Mesenteric fat pad (tissue), 1 donor: ENCODE measurements at regions not wholly inside any gene's neighbourhood (a gene's known extent, or its start where the extent isn't known, plus 50 kb on each side); places are given as distances from the start of the nearest gene placed in this dataset.

Source experiments
- DNase-seq: peaks from one replicate; pipeline ENCODE4 v3.0.0-alpha.2; 2020; ENCODE audit warnings: low spot score
- donor health status: DM: yes; HTN: yes; CAD: no.

DNA sequence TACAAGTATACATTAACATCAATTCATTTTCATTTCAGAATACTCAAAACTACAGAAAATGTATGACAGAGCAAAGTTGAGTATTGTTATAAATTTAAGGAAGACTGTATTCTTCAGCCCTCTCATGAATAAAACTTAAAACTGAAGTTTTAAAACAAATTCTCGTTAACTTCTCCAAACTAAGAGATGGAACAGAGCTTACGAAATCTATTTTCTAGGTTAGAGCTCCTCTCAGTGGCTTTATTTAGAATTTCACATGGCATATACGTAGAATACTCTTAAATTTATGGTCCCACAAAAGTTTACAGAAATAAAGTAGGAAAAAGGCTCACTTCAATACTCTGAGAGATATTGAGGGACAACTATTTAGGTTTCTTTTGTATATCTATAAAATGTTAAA is 612.1 kb downstream of the KCNJ3 start:
- no peak for DNase-seq

DNA sequence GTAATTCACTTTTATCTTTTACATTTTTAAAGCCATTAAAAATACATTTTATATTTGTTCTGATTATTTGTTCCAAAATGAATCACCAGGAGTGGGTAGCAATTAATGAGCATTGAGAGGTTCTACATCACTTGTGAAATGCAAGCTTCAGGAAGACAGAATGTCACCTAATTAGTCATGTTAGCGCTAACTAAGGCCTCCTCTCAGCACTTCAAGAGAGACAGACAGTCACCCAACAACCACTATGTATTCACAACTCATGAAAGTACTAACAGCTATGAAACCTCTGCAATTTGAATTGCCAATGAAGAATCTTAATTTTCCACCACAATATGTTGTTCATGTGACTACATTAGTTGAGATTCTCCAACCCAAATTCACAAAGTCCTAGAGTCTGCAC is 611.0 kb downstream of the KCNJ3 start:
- no peak for DNase-seq

DNA sequence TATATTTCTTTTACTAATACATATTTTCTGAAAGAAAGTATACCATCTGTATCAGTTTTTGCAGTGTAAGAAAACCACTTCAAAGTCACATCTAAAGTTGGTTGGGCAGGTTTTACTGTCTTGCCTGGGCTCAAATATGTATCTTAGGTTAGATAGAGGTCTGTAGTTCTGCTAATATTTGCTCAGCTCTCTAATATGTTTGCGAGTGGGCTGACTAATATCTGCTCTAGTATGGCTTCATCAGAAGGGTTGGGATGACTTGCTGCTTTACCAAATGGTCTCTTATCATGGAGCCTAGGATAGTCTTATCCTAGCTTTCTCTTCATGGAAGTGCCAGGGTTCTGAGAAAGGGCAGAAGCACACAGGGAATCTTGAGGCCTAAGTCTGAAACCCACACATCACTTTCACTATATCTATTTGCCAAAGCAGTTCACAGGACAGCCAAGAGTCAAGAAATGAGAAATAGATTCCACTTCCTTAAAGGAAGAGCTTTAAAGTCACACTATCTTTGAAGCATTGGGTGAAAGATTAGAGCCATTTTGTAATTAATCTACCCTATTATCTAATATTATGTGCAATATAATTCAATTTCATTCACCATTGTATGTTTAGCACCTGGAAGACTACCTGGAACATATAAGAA is 610.0 kb downstream of the KCNJ3 start:
- no peak for DNase-seq

DNA sequence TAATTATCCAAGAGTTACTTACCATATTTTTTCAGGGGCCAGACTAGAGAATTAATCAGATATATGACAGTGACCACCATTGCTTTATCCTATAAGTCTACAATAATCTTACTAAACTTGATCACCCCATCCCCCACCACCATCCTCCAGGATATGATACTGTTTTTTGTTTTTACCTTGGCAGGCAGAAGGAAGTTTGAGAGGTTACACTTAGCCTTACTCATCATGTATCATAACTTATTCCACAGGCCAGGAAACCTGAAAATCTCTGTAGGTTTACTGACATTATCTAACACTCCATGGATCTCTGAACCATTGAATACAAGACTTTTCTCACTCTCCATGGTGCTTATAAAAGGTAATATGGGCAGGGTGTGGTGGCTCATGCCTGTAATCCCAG is 602.7 kb downstream of the KCNJ3 start:
- DNase-seq, result no peak

DNA sequence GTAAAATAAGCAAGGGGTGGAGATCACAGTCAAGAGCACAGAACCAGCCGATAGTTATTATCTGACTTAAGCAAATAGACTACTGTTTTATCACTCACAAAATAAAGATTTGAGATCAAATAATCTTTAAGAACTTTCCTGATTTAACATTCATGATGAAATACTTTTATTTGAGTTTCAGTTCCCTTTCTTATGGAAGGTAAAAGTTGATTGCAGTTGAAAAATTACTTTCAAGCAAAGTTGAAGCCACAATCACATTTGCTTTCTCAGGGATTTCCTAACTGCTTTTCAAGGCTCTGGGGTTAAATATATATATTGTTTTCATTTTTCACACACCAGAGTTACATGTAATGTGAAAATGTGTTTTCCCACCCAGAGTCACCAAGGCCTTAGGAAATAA is 599.5 kb downstream of the KCNJ3 start:
- no peak for DNase-seq

DNA sequence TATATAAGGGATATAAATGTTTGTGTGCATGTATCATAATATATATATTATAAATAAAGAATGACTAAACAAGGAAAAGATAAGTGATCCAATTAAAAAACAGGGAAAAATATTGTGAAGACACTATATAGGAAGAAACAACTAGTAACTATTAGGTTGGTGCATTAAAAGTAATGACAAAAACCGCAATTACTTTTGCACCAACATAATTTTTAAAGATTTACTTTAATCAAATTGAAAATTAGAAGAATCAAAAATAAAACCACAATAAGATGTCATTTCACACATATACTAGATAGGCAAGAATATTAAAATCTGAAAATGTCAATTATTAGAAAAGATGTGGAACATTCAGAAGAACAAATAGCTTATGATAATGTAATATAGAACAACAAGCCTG is 595.9 kb downstream of the KCNJ3 start:
- no peak for DNase-seq

DNA sequence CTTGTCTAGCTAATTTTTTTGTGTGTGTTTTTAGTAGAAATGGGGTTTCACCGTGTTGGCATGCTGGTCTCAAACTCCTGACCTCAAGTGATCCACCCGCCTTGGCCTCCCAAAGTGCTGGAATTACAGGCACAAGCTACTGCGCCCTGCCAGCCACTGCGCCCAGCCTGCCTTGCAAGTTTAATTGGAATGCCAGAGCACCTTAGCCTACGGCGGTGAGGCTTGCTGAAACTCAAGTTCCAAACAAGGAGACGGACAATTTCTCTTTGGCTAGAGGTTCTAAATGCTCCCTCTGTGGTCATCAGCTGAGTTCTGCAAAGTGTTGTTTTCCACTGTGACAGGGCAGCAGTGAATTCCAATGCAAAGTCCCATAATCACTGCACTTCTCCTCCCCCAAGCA is 583.4 kb downstream of the KCNJ3 start:
- no peak for DNase-seq

DNA sequence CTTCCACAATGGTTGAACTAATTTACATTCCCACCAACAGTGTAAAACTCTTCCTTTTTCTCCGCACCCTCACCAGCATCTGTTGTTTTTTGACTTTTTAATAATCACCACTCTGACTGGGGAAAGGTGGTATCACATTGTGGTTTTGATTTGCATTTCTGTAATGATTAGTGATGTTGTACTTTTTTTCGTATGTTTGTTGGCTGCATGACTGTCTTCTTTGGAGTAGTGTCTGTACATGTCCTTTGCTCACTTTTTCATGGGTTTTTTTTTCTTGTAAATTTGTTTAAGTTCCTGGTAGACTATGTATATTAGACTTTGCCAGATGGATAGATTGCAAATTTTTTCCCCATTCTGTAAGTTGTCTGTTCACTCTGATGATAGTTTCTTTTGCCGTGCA is 574.8 kb downstream of the KCNJ3 start:
- DNase-seq, result no peak

DNA sequence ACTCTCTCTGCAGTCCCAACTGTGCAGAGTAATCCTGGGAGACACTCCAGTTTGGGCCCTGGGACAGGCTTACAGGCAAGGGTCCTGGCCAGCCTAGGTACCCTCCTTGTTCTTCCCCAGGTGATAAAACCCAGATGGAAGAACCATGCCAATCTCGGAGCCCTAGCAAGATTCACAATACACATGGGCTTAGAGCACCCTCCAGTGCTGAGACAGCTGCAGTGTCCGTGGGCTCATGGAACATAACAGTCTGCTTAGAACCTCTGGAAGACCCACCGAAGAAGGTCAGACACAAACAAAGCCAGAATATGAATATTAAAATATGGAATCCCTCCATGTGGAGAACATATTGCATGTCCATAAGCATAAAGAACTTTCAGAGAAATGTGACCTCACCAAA is 568.1 kb downstream of the KCNJ3 start:
- no peak for DNase-seq

DNA sequence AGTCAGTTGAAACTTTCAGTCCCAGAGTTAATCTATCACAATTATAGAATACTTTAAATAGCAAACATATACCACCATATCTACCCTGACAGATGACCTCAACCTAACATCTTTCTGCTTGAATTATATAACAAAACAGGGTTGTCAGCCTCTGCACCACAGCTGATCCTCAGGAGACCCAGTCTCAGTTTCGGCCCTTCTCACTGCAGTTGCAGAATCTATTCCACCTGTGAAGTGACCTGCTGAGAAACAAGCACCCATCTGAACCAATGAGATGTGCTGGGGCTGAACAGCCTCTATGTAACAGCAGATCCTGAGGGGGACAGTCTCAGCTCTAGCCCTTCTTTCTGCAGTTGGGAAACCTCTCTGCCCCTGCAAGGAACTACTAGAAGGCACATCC is 567.6 kb downstream of the KCNJ3 start:
- no peak for DNase-seq

DNA sequence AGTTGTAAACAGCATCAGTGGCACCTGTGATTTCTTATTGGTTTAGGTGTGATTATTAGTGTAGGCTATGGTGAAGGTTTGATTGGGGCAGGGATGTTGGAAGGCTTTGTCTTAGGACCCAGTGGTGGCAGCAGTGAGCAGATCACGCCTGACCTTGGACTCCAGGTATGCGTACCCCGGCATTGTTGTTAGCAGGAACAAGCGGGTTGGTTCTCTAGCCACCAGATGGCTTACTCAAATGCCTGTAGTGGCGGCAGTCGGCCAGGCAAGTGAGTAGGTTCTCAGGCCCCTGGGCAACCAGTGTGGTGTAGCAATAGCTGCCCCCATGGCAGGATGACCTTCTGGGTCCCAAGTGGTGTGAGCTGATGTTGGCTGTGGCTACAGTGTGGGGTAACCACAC is 558.3 kb downstream of the KCNJ3 start:
- no peak for DNase-seq

DNA sequence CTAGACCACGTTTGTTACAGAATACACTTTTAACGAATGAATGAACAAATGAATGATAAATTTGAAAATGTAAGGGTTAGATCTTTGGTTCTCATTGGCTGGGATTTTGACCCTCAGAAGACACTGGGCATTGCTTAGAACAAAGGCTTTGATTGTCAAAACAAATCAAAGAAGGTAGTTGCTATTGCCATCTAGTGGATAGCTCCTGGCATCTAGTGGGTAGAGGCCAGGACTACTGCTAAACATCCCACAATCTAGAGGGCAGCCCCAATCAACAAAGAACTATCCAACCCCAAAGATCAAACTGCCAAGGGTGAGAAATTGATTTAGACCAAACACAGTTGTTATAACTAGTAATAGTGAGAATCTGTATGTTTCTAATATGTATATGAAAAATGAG is 552.3 kb downstream of the KCNJ3 start:
- DNase-seq, result no peak

DNA sequence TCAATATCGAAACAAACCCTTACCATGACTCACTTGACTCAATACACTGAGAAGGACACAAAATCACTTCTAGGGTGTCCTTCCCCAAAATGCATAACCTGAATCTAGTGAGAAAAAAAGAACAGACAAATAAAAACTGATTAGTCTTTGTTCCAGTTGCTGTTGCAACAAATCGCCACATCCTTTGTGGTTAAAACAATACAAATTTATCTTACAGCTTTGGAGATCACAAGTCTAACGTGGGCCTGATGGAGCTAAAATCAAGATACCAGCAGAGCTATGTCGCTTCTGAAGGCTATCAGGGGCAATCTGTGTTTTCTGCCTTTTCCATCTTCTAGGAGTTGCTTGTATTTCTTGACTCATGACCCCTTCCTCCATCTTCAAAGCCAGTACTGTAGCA is 541.7 kb downstream of the KCNJ3 start:
- DNase-seq, result no peak

DNA sequence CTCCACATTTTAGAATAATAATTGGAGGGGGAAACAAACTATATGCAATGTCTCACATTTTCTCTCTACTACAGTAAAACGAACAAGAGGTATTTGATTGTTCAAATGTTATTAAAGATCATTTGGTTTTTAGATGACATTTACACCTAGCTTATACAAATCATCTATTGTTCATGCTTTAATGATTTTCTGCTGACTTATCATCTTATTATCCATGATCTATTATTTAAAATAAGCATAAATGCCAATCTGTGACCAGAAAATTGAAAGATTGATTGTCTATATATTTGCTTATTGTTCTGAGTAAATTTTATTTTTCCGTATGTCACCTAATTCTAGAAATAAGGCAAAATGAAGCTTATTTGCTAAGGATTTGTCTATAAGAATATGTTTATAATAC is 537.2 kb downstream of the KCNJ3 start:
- DNase-seq, result no peak

DNA sequence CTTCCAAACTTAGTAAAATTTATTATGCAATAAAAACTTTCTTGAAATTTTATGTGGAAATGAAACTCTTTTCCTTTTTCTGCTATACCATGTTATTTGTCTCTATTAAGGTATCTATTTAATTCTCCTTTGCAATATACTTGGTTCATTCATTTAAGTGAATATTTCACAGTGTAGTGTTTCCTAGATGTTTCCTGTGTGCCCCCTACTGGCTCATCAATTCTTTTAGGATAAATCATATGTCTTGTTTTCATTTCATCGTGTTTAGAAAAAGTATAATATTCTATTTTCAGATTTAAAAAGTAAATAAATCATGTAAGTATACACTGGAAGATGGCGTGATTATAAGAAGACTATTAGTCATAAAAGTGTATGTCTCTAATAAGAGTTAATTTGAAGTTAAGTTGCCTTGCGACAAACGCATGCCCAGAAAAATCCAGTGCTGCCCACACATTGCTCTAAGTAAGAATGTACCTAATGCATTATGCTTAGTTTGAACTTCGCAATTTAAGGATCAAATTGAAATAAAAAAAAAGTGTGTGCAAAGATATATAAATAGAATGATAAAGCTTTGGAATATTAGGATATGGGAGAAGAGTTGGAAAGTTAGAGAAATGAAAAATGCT is 525.4 kb downstream of the KCNJ3 start:
- DNase-seq, result no peak

DNA sequence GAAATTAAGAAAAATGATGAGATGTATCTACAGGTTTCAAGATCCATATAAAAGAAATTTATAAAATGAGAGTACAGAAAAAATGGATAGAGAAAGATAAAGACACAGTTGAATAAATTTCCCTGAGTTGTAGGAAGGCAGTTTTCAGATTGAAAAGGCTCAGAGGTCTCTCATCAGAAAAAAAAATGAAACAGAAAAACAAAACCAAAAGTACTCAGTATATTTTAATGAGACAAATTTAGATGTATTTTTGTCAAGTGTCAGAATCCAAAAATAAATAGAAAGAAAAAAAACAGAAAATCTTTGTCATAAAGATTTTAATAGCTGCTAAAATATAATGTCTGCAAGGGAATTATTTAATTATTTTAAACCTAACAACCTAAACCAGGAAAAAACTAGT is 520.5 kb downstream of the KCNJ3 start:
- no peak for DNase-seq

DNA sequence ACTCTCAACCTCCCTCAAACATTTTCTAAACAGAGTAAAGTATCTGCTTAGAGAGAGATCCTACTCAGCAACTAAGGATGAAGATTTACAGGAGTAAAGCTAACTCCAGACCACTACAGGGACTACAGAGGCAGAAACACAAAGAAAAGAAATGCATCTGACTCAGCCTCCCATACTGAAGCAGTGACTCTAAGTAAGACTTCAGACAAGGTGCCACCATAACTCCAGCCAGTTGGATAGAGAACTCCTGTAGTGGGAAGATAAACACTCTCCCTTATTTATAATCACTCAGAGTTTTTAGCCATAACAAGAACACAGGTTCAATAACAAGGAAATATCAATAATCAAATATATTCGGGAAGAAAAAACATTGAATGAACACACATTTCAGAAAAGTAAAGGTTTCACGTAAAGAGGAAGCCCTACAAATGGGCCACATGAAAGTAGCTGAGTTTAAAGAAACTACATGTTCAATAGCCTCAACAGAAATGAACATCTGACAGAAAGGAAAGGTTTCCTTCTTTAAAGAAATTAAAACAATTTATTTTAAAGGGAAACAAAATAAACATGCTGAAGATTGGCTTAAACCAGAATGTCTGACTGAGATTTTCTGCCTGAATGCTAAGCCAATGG is 519.9 kb downstream of the KCNJ3 start:
- DNase-seq, result no peak

DNA sequence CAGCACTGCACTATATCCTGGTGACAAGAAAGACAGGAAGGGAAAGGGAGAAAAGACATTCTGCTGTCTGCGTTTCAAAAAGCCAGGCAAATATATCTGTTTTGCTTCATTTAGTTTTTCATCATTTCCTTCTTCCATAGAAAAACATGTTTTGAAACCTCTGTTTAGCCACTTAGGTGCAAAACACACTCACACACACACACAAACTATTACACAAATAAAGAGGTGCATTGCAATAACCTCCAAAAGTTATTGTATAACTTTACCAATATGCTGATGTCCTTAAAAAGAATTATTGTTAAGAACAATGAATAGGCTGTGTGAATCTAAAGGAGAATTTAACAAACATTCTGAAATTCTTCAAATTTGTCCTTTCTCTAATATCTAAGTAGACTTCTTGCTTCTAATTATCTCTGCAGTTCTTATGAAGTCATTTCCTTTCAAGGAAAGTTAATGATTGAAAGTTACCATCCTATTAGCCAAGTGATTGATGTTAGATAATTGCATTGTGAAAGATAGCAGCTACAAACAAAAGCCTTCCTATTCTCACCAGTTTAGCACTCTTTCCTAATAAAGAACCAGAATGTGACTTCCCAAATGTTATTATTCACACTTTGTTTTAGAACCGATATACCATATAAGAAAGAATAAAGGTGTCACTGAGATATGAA is 516.7 kb downstream of the KCNJ3 start:
- DNase-seq, result no peak

DNA sequence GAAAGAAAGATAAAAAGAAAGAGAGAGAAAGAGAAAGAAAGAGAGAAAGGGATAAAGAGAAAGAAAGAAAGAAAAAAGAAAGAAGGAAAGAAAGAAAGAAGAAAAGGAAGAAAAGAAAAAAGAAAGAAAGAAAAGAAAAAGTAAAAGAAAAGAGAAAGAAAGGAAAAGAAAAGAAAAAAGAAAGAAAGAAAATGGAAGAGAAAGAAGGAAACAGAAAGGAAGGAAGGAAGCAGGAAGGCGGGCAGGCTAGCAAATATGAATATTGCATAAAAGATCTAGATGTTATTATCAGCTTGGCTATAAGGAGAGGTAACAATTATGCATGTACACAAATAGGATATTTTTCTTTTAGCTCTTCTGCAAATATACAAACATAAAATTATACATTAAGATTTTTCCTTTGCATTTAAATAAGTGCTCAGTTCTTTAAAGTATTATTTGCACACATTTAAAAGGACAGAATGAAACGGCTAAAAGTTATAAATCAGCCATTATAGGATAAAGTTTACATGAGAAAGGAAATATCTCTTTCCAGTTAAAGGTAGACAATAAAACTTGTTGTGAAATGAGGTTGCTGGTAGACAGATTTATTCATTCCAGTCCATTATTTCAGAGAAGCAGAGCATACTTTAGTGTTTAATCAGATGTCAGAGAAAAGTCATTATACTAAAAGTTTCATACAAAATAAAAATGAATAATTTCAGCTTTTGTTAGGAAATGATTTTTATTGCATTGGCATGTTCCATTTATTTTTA is 511.4 kb downstream of the KCNJ3 start:
- DNase-seq, result no peak

DNA sequence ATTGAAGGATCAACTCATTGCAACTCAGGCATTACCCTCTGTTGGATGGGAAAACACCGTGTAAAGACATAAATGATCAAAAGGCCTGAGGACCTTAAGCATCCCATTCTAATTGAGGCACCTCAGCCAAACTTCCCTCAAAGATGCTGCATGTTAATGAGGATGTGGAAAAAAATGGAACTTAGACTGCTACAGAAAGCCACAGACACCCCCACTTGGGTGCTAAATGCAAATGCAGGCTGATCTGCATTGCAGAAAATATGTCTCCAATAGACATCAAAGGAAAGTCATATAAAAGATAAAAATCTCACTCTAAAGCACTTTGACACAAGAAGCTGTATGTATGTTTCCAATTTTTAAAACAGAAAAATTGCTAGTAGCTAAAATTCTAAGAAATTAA is 504.7 kb downstream of the KCNJ3 start:
- DNase-seq, result no peak

DNA sequence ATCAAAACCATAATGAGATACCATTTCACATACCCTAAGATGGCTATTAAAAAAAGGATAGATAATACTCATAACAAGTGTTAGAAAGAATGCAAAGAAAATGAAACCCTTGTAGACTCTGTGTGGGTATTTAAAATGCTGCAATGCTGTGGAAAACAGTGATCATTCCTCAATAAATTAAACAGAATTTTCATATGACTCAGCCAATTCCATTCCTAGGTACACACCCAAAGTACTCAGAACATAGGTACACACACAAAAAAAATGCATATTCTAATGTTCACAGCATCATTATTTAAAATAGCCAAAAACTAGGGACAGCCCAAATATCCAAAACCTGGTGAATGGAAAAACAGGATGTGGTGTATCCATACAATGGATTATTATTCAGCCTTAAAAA is 502.3 kb downstream of the KCNJ3 start:
- DNase-seq, result no peak

DNA sequence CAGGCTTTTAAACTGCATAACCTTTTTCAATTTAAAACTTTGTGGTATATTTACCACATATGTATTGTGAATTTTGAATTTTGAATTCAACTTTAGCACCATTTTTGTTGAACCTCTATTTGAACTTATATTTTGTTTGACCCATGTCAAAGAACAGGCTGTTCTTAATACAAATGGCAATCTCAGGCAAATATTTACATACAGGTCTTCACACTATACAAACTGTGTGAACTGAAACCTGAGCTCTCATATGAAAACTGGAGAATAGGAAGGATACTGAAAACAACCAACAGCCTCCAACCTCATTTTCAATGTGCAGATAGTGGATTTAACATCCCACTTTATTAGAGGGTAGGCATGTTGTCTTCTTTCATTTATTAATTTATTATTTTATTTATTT is 491.8 kb downstream of the KCNJ3 start:
- DNase-seq, result no peak
